GM12873 (cell line): ENCODE measurements at regions not wholly inside any gene's neighbourhood (a gene's known extent, or its start where the extent isn't known, plus 50 kb on each side); places are given as distances from the start of the nearest gene placed in this dataset.

Experiments used
- CTCF ChIP-seq: IDR thresholded peaks from 2 replicates; pipeline ENCODE4 v1.5.1; 2012; ENCODE audit warnings: low read depth, mild to moderate bottlenecking, moderate library complexity, low read length, control low read depth; ENCODE audit not compliant: insufficient read depth; ENCODE audit errors: missing control alignments

DNA sequence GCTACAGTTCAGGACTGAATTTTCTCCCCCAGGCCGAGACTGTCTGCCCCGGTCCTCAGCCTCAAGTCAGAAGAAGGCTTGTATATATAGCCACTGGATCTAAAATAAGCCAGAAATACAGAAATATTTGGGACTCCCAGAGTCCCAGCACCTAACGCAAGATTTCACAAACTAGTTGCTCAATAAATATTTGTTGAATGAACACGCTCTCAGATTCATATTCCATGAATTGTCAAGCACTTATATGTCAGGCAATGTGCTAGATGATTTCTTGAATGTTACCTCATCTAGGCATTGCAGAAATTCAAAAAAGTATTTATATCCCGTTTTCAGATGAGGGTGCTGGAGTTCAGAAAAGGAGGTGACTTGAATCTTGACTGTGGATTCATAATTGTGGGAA, 163.7 kb upstream of the KLHL29 start:
- no peak for TF ChIP-seq CTCF

DNA sequence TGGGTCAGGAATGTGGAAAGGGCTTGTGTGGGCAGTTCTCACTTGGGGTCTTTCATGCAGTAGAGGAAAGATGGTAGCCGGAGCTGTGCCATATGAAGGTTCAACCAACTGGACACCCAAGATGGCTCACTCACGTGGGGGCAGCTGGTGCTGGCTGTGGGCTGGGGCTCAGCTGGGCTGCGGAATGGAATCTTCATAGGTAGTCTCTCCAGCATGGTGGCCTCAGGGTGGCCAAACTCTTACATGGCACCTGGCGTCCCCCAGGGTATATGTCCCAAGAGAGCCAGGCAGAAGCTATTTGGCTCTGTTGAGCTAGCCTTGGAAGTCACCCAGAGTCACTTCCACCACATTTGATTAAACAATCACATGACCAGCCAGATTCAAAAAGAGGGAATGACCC, 163.1 kb upstream of the KLHL29 start:
- no peak for TF ChIP-seq CTCF

- no peak for TF ChIP-seq CTCF
These were observed 154.1 kb upstream of the KLHL29 start for GRCh38 chr2:23230885-23231284.

- no peak for TF ChIP-seq CTCF
These were observed 153.1 kb upstream of the KLHL29 start for GRCh38 chr2:23231865-23232264.

GRCh38 chr2:23235292-23235691, 149.7 kb upstream of the KLHL29 start:
- no peak for TF ChIP-seq CTCF

DNA sequence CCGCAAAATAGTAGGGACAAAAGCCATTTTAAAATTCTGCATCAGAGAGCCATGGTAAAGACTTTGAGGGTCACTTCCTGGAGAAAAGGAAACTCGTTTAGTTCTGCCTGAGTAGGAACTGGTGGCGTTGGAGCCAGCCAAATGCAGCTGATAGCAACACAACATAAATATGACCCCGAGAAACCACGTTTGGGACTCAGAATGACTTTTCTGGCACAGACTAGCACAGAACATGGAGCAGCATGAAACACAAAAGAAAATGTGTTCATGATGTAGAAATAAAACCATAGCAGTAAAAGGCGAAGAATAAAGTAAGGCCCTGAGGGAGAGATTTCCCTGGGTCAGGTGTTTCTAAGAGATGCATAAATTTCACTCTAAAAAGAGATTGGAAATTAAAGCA, 149.2 kb upstream of the KLHL29 start:
- TF ChIP-seq CTCF = no peak

GRCh38 chr2:23237147-23237546, 147.8 kb upstream of the KLHL29 start:
- no peak for TF ChIP-seq CTCF
